ENCODE measurements at regions not wholly inside any gene's neighbourhood (a gene's known extent, or its start where the extent isn't known, plus 50 kb on each side); places are given as distances from the start of the nearest gene placed in this dataset.

DNA sequence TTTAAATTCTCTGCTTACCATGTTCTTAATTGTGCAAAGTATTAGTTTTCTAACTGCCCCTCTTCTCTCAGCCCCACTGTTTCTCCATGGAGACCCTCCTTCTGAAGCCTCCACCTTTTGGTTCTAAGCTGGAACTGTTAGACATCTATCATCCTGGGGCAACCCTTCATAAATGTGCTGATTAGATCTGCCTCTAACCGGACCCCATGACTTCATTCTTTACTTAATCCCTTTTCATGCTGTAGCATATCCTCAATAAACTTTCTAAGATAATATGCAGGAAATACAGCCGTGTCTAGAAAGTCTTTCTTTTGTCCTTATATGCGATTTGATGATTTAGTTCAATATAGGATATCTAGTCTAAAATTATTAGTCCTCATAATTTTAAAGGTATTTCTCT is 1020.1 kb downstream of the ADGRL2 start:
- TF ChIP-seq, protein P1, sequence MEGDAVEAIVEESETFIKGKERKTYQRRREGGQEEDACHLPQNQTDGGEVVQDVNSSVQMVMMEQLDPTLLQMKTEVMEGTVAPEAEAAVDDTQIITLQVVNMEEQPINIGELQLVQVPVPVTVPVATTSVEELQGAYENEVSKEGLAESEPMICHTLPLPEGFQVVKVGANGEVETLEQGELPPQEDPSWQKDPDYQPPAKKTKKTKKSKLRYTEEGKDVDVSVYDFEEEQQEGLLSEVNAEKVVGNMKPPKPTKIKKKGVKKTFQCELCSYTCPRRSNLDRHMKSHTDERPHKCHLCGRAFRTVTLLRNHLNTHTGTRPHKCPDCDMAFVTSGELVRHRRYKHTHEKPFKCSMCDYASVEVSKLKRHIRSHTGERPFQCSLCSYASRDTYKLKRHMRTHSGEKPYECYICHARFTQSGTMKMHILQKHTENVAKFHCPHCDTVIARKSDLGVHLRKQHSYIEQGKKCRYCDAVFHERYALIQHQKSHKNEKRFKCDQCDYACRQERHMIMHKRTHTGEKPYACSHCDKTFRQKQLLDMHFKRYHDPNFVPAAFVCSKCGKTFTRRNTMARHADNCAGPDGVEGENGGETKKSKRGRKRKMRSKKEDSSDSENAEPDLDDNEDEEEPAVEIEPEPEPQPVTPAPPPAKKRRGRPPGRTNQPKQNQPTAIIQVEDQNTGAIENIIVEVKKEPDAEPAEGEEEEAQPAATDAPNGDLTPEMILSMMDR (IDR thresholded peaks at IDR 0.05): no peak
- no peak for TF ChIP-seq POLR2A (IDR thresholded peaks at IDR 0.05)

All from right lobe of liver (tissue), 4 donors.